HEK293 (cell line): ENCODE measurements at regions not wholly inside any gene's neighbourhood (a gene's known extent, or its start where the extent isn't known, plus 50 kb on each side); places are given as distances from the start of the nearest gene placed in this dataset.

Source experiments
- CTCF ChIA-PET: fragments of 350-600 bp; formaldehyde crosslinking; extraction: SDS; loops from one replicate; lab custom pipeline; 2021; ENCODE audit warnings: antibody characterized with exemption; lab: Yijun Ruan, JAX
- POLR2A ChIA-PET: fragments of 300-600 bp; formaldehyde crosslinking; extraction: SDS; loops from one replicate; lab custom pipeline; 2020; ENCODE audit warnings: antibody characterized with exemption, inconsistent platforms; lab: Yijun Ruan, JAX
- H3K27ac ChIP-seq: fragments of 200-500 bp; sonication (Bioruptor generic); 2 replicates; pipeline ENCODE4 v1.5.1; 2014; ENCODE audit warnings: low read depth, low read length, control low read depth, inconsistent platforms; ENCODE audit errors: extremely low read depth
- H3K36me3 ChIP-seq, 2 experiments: fragments of 200-500 bp in 1 of 2; sonication (Bioruptor generic) in 1 of 2; 1 replicate in 1 of 2; 2 replicates in 1 of 2; pipeline ENCODE4 v1.5.1; 2014 to 2017; ENCODE audit warnings: inconsistent platforms in 2 of 2, low read length in 2 of 2; ENCODE audit not compliant: control insufficient read depth in 2 of 2, insufficient read depth in 1 of 2
- H3K4me1 ChIP-seq: fragments of 200-500 bp; sonication (Bioruptor generic); 2 replicates; pipeline ENCODE4 v1.5.1; 2014; ENCODE audit warnings: mild to moderate bottlenecking, low read length, inconsistent platforms; ENCODE audit not compliant: control insufficient read depth, insufficient read depth
- H3K4me3 ChIP-seq: 2 replicates; pipeline ENCODE4 v1.5.1; 2011; ENCODE audit warnings: low read depth, mild to moderate bottlenecking, control low read depth, low read length, moderate library complexity
- H3K9me3 ChIP-seq: fragments of 200-500 bp; sonication (Bioruptor generic); 2 replicates; pipeline ENCODE4 v1.5.1; 2014; ENCODE audit warnings: low read depth, low read length, inconsistent platforms; ENCODE audit not compliant: control insufficient read depth, insufficient read depth
- KLF1 ChIP-seq: fragments of 450-650 bp; formaldehyde crosslinking; IDR thresholded peaks from 2 replicates; pipeline ENCODE4 v1.5.1; 2016; ENCODE audit warnings: missing biosample characterization, missing genetic modification characterization
- ZFP41 ChIP-seq: fragments of 450-650 bp; formaldehyde crosslinking; IDR thresholded peaks from 2 replicates; pipeline ENCODE4 v1.5.1; 2016; ENCODE audit warnings: missing biosample characterization, missing genetic modification characterization, borderline replicate concordance
- ZNF114 ChIP-seq: fragments of 450-650 bp; formaldehyde crosslinking; IDR thresholded peaks from 2 replicates; pipeline ENCODE4 v1.5.0; 2017; ENCODE audit warnings: missing biosample characterization, missing genetic modification characterization
- ZNF138 ChIP-seq: fragments of 450-650 bp; formaldehyde crosslinking; IDR thresholded peaks from 2 replicates; pipeline ENCODE4 v1.5.1; 2016; ENCODE audit warnings: missing biosample characterization, missing genetic modification characterization, borderline replicate concordance
- ZNF155 ChIP-seq: fragments of 450-650 bp; formaldehyde crosslinking; IDR thresholded peaks from 2 replicates; pipeline ENCODE4 v1.5.1; 2016; ENCODE audit warnings: missing biosample characterization, missing genetic modification characterization
- ZNF2 ChIP-seq: fragments of 450-650 bp; formaldehyde crosslinking; IDR thresholded peaks from 2 replicates; pipeline ENCODE4 v1.5.1; 2016; ENCODE audit warnings: missing biosample characterization, missing genetic modification characterization
- ZNF239 ChIP-seq: fragments of 450-650 bp; formaldehyde crosslinking; IDR thresholded peaks from 2 replicates; pipeline ENCODE4 v1.5.1; 2016; ENCODE audit warnings: missing biosample characterization, missing genetic modification characterization
- ZNF24 ChIP-seq: fragments of 450-650 bp; formaldehyde crosslinking; IDR thresholded peaks from 2 replicates; pipeline ENCODE4 v1.5.1; 2016; ENCODE audit warnings: missing biosample characterization, missing genetic modification characterization
- ZNF302 ChIP-seq: fragments of 450-650 bp; formaldehyde crosslinking; IDR thresholded peaks from 2 replicates; pipeline ENCODE4 v1.5.1; 2016; ENCODE audit warnings: missing biosample characterization, missing genetic modification characterization, low read depth
- ZNF335 ChIP-seq: fragments of 450-650 bp; formaldehyde crosslinking; conservative IDR thresholded peaks from 2 replicates; pipeline ENCODE4 v1.5.1; 2016; ENCODE audit warnings: missing biosample characterization, missing genetic modification characterization
- ZNF530 ChIP-seq: fragments of 450-650 bp; formaldehyde crosslinking; IDR thresholded peaks from 2 replicates; pipeline ENCODE4 v1.5.1; 2016; ENCODE audit warnings: low read depth, missing biosample characterization, missing genetic modification characterization
- ZNF558 ChIP-seq: fragments of 450-650 bp; formaldehyde crosslinking; IDR thresholded peaks from 2 replicates; pipeline ENCODE4 v1.5.1; 2016; ENCODE audit warnings: missing biosample characterization, missing genetic modification characterization
- ZNF596 ChIP-seq: fragments of 450-650 bp; IDR thresholded peaks from 2 replicates; pipeline ENCODE4 v1.5.0; 2018; ENCODE audit warnings: missing biosample characterization, mild to moderate bottlenecking, missing genetic modification characterization, moderate library complexity
- ZNF654 ChIP-seq: fragments of 450-650 bp; formaldehyde crosslinking; IDR thresholded peaks from 2 replicates; pipeline ENCODE4 v1.5.1; 2016; ENCODE audit warnings: low read depth, missing biosample characterization, missing genetic modification characterization
- ZNF658 ChIP-seq: fragments of 450-650 bp; formaldehyde crosslinking; IDR thresholded peaks from 2 replicates; pipeline ENCODE4; 2016; ENCODE audit warnings: missing biosample characterization, missing genetic modification characterization
- ZNF660 ChIP-seq: fragments of 450-650 bp; IDR thresholded peaks from 2 replicates; pipeline ENCODE4 v1.5.1; 2018; ENCODE audit warnings: missing biosample characterization, mild to moderate bottlenecking, missing genetic modification characterization
- ZNF768 ChIP-seq: fragments of 450-650 bp; formaldehyde crosslinking; IDR thresholded peaks from 2 replicates; pipeline ENCODE4 v1.5.1; 2018; ENCODE audit warnings: missing biosample characterization, mild to moderate bottlenecking, missing genetic modification characterization
- TF ChIP-seq, protein P1 (sequence below): fragments of 450-650 bp; formaldehyde crosslinking; IDR thresholded peaks from 2 replicates; pipeline ENCODE4 v1.5.1; 2016; ENCODE audit warnings: missing biosample characterization, missing genetic modification characterization
- TF ChIP-seq, protein P2 (sequence below): fragments of 450-650 bp; formaldehyde crosslinking; IDR thresholded peaks from 2 replicates; pipeline ENCODE4 v1.5.1; 2016; ENCODE audit warnings: missing biosample characterization, missing genetic modification characterization
- TF ChIP-seq, protein P3 (sequence below): fragments of 450-650 bp; formaldehyde crosslinking; IDR thresholded peaks from 2 replicates; pipeline ENCODE4 v1.5.1; 2016; ENCODE audit warnings: missing biosample characterization, missing genetic modification characterization, low read depth
- TF ChIP-seq, protein P4 (sequence below): fragments of 450-650 bp; formaldehyde crosslinking; IDR thresholded peaks from 2 replicates; pipeline ENCODE4 v1.5.1; 2016; ENCODE audit warnings: missing biosample characterization, missing genetic modification characterization
- TF ChIP-seq, protein P5 (sequence below): fragments of 450-650 bp; IDR thresholded peaks from 2 replicates; pipeline ENCODE4 v1.5.1; 2018; ENCODE audit warnings: missing biosample characterization, missing genetic modification characterization
- TF ChIP-seq, protein P6 (sequence below): fragments of 450-650 bp; formaldehyde crosslinking; IDR thresholded peaks from 2 replicates; pipeline ENCODE4 v1.5.1; 2017; ENCODE audit warnings: missing biosample characterization, missing genetic modification characterization
- TF ChIP-seq, protein P7 (sequence below): fragments of 450-650 bp; formaldehyde crosslinking; IDR thresholded peaks from 2 replicates; pipeline ENCODE4 v1.5.1; 2016; ENCODE audit warnings: missing biosample characterization, missing genetic modification characterization

DNA sequence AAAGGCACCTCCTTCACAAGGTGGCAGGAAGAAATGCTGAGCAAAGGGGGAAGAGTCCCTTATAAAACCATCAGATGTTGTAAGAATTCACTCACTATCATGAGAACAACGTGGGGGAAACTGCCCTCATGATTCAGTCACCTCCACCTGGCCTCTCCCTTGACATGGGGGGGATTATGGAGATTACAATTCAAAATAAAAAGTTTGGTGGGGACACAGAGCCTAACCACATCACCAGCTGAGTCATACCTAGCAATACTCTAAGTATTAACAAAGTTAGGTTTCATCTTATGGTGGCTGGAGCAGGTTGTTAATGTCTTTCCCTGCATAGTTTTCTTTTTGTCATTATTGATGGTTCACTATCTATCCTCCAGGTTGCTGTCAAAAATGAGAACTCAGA is 113.2 kb upstream of the PPFIA2 start:
- Histone ChIP-seq H3K36me3 (no peaks in the 10 kb centered on the region), H3K4me1 (no peaks in the 10 kb centered on the region), H3K9me3 (no peaks in the 10 kb centered on the region), H3K27ac (no peak overlapping the region), H3K4me3 (no peak overlapping the region)
- CTCF ChIA-PET, result no interaction called here
- POLR2A ChIA-PET, result no interaction called here
- TF ChIP-seq ZNF138 (tag by site-specific recombination) (no peak), ZNF596 (no peak), ZNF768 (tag by site-specific recombination) (no peak), ZNF239 (no peak), ZNF660 (no peak), ZNF658 (tag by site-specific recombination) (no peak), ZNF558 (no peak), ZNF114 (no peak), ZFP41 (no peak), ZNF2 (no peak), ZNF654 (tag by site-specific recombination) (no peak), ZNF302 (tag by site-specific recombination) (no peak), ZNF335 (no peak), ZNF155 (no peak)
- TF ChIP-seq, protein P1, sequence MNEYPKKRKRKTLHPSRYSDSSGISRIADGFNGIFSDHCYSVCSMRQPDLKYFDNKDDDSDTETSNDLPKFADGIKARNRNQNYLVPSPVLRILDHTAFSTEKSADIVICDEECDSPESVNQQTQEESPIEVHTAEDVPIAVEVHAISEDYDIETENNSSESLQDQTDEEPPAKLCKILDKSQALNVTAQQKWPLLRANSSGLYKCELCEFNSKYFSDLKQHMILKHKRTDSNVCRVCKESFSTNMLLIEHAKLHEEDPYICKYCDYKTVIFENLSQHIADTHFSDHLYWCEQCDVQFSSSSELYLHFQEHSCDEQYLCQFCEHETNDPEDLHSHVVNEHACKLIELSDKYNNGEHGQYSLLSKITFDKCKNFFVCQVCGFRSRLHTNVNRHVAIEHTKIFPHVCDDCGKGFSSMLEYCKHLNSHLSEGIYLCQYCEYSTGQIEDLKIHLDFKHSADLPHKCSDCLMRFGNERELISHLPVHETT (tag by site-specific recombination), result no peak
- TF ChIP-seq, protein P2, sequence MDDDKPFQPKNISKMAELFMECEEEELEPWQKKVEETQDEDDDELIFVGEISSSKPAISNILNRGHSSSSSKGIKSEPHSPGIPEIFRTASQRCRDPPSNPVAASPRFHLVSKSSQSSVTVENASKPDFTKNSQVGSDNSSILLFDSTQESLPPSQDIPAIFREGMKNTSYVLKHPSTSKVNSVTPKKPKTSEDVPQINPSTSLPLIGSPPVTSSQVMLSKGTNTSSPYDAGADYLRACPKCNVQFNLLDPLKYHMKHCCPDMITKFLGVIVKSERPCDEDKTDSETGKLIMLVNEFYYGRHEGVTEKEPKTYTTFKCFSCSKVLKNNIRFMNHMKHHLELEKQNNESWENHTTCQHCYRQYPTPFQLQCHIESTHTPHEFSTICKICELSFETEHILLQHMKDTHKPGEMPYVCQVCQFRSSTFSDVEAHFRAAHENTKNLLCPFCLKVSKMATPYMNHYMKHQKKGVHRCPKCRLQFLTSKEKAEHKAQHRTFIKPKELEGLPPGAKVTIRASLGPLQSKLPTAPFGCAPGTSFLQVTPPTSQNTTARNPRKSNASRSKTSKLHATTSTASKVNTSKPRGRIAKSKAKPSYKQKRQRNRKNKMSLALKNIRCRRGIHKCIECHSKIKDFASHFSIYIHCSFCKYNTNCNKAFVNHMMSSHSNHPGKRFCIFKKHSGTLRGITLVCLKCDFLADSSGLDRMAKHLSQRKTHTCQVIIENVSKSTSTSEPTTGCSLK (tag by site-specific recombination), result no peak
- TF ChIP-seq, protein P3, sequence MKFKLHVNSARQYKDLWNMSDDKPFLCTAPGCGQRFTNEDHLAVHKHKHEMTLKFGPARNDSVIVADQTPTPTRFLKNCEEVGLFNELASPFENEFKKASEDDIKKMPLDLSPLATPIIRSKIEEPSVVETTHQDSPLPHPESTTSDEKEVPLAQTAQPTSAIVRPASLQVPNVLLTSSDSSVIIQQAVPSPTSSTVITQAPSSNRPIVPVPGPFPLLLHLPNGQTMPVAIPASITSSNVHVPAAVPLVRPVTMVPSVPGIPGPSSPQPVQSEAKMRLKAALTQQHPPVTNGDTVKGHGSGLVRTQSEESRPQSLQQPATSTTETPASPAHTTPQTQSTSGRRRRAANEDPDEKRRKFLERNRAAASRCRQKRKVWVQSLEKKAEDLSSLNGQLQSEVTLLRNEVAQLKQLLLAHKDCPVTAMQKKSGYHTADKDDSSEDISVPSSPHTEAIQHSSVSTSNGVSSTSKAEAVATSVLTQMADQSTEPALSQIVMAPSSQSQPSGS (tag by site-specific recombination), result no peak
- TF ChIP-seq, protein P4, sequence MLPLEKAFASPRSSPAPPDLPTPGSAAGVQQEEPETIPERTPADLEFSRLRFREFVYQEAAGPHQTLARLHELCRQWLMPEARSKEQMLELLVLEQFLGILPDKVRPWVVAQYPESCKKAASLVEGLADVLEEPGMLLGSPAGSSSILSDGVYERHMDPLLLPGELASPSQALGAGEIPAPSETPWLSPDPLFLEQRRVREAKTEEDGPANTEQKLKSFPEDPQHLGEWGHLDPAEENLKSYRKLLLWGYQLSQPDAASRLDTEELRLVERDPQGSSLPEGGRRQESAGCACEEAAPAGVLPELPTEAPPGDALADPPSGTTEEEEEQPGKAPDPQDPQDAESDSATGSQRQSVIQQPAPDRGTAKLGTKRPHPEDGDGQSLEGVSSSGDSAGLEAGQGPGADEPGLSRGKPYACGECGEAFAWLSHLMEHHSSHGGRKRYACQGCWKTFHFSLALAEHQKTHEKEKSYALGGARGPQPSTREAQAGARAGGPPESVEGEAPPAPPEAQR (tag by site-specific recombination), result no peak
- TF ChIP-seq, protein P5, sequence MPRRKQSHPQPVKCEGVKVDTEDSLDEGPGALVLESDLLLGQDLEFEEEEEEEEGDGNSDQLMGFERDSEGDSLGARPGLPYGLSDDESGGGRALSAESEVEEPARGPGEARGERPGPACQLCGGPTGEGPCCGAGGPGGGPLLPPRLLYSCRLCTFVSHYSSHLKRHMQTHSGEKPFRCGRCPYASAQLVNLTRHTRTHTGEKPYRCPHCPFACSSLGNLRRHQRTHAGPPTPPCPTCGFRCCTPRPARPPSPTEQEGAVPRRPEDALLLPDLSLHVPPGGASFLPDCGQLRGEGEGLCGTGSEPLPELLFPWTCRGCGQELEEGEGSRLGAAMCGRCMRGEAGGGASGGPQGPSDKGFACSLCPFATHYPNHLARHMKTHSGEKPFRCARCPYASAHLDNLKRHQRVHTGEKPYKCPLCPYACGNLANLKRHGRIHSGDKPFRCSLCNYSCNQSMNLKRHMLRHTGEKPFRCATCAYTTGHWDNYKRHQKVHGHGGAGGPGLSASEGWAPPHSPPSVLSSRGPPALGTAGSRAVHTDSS (tag by site-specific recombination), result no peak

DNA sequence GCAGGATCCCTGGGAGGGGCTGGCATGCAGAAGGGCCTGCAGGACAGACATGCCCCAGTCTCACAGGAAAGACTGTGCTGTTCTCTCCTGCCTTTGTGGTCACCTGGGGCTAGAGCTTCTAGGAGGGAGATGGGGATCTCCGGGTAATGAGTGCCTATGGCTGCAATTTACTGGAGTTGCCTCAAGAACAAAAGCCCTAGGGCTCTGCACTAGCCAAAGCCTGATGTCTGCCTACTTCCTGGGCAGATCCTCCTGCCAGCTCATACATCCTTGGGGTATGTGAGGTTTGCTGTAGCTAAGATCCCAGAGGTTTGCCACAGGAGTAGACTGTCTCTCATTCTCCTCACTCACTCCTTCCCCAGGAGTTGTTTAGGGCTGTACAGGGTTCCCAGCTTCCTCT is 106.9 kb upstream of the PPFIA2 start:
- no peaks in the 10 kb centered on the region for H3K36me3 ChIP-seq
- H3K27ac ChIP-seq, result no peak overlapping the region
- H3K4me3 ChIP-seq, result no peak overlapping the region
- POLR2A ChIA-PET, result no interaction called here
- H3K4me1 ChIP-seq, result no peaks in the 10 kb centered on the region
- no peaks in the 10 kb centered on the region for H3K9me3 ChIP-seq
- CTCF ChIA-PET, result no interaction called here
- TF ChIP-seq ZNF24 (no peak), ZNF530 (no peak), KLF1 (tag by site-specific recombination) (no peak)
- TF ChIP-seq, protein P6, sequence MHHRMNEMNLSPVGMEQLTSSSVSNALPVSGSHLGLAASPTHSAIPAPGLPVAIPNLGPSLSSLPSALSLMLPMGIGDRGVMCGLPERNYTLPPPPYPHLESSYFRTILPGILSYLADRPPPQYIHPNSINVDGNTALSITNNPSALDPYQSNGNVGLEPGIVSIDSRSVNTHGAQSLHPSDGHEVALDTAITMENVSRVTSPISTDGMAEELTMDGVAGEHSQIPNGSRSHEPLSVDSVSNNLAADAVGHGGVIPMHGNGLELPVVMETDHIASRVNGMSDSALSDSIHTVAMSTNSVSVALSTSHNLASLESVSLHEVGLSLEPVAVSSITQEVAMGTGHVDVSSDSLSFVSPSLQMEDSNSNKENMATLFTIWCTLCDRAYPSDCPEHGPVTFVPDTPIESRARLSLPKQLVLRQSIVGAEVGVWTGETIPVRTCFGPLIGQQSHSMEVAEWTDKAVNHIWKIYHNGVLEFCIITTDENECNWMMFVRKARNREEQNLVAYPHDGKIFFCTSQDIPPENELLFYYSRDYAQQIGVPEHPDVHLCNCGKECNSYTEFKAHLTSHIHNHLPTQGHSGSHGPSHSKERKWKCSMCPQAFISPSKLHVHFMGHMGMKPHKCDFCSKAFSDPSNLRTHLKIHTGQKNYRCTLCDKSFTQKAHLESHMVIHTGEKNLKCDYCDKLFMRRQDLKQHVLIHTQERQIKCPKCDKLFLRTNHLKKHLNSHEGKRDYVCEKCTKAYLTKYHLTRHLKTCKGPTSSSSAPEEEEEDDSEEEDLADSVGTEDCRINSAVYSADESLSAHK (tag by site-specific recombination), result no peak
- TF ChIP-seq, protein P7, sequence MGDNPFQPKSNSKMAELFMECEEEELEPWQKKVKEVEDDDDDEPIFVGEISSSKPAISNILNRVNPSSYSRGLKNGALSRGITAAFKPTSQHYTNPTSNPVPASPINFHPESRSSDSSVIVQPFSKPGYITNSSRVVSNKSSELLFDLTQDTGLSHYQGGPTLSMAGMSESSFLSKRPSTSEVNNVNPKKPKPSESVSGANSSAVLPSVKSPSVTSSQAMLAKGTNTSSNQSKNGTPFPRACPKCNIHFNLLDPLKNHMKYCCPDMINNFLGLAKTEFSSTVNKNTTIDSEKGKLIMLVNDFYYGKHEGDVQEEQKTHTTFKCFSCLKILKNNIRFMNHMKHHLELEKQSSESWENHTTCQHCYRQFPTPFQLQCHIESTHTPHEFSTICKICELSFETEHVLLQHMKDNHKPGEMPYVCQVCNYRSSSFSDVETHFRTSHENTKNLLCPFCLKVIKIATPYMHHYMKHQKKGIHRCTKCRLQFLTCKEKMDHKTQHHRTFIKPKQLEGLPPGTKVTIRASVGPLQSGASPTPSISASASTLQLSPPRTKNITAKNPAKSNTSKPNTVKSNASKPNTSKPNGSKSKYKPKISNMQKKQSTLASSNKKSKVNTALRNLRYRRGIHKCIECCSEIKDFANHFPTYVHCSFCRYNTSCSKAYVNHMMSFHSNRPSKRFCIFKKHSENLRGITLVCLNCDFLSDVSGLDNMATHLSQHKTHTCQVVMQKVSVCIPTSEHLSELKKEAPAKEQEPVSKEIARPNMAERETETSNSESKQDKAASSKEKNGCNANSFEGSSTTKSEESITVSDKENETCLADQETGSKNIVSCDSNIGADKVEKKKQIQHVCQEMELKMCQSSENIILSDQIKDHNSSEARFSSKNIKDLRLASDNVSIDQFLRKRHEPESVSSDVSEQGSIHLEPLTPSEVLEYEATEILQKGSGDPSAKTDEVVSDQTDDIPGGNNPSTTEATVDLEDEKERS, result no peak
